Thyroid gland (tissue), 4 donors: ENCODE measurements at regions not wholly inside any gene's neighbourhood (a gene's known extent, or its start where the extent isn't known, plus 50 kb on each side); places are given as distances from the start of the nearest gene placed in this dataset.

Source experiments
- CTCF ChIP-seq, 6 experiments: fragments of 200-600 bp in 3 of 6; fragments of 450-650 bp in 3 of 6; sonication (generic) in 3 of 6; IDR thresholded peaks; one replicate each; pipeline ENCODE4 v1.5.1; 2016 to 2019; ENCODE audit warnings: antibody characterized with exemption in 6 of 6, mild to moderate bottlenecking in 2 of 6, inconsistent platforms in 1 of 6, moderate library complexity in 1 of 6
- POLR2A ChIP-seq, 2 donors: fragments of 450-650 bp; IDR thresholded peaks; one replicate each; pipeline ENCODE4 v1.6.1; 2017; ENCODE audit warnings: antibody characterized with exemption in 2 of 2, mild to moderate bottlenecking in 2 of 2, moderate library complexity in 1 of 2

- no peak for TF ChIP-seq POLR2A (IDR thresholded peaks at IDR 0.05)
- TF ChIP-seq CTCF (IDR thresholded peaks at IDR 0.05), result no peak
These were observed 65.8 kb upstream of the PDE4D start for GRCh38 chr5:59959330-59959729.
